Adrenal gland (tissue), 9 donors: ENCODE measurements at regions not wholly inside any gene's neighbourhood (a gene's known extent, or its start where the extent isn't known, plus 50 kb on each side); places are given as distances from the start of the nearest gene placed in this dataset.

ENCODE experiments used
- DNase-seq, 7 donors: peaks; one replicate each; pipeline ENCODE4 v3.0.0-alpha.2; 2019 to 2020
- H3K27ac ChIP-seq, 5 donors: fragments of 200-600 bp; sonication (generic) in 4 of 5; 1 replicate in 3 of 5; 2 replicates in 2 of 5; pipeline versions ENCODE4 v1.5.1 to v1.8.0; 2016 to 2020; ENCODE audit warnings: mild to moderate bottlenecking in 1 of 5
- H3K27me3 ChIP-seq: fragments of 200-600 bp; 2 replicates; pipeline ENCODE4 v1.8.0; 2021
- H3K36me3 ChIP-seq, 2 donors: fragments of 200-600 bp; replicated peaks in 1 of 2; 1 replicate in 1 of 2; 2 replicates in 1 of 2; pipeline versions ENCODE4 v1.5.1 to v1.8.0; 2018 to 2022
- H3K4me1 ChIP-seq, 2 donors: fragments of 200-600 bp; replicated peaks in 1 of 2; 1 replicate in 1 of 2; 2 replicates in 1 of 2; pipeline versions ENCODE4 v1.5.1 to v1.8.0; 2018 to 2021
- H3K4me3 ChIP-seq, 4 donors: fragments of 200-600 bp; sonication (generic) in 3 of 4; one replicate each; pipeline ENCODE4 v1.5.1; 2016 to 2018
- H3K9me3 ChIP-seq, 3 donors: fragments of 200-600 bp; sonication (generic) in 1 of 3; replicated peaks in 1 of 3; 1 replicate in 2 of 3; 2 replicates in 1 of 3; pipeline versions ENCODE4 v1.5.1 to v1.8.0; 2016 to 2021
- CTCF ChIP-seq, 6 experiments: fragments of 450-650 bp in 4 of 6; fragments of 200-600 bp in 2 of 6; sonication (generic) in 1 of 6; IDR thresholded peaks; 1 replicate in 5 of 6; 2 replicates in 1 of 6; pipeline versions ENCODE4 v1.5.1 to v1.8.0; 2016 to 2021; ENCODE audit warnings: antibody characterized with exemption in 6 of 6, mild to moderate bottlenecking in 2 of 6, moderate library complexity in 1 of 6
- POLR2A ChIP-seq, 2 donors: fragments of 450-650 bp; IDR thresholded peaks; one replicate each; pipeline ENCODE4 v1.6.1; 2017; ENCODE audit warnings: antibody characterized with exemption in 2 of 2, mild to moderate bottlenecking in 2 of 2, moderate library complexity in 1 of 2
- WGBS, 4 donors: extraction: QIAGEN DNeasy Blood & Tissue Kit in 2 of 4; methylation state at CpG; one replicate each; pipeline versions ENCODE4 v1.1.5 to v1.1.7; 2013 to 2017; 5-methylcytosine and 5-hydroxymethylcytosine counted together
- intact Hi-C, 2 donors: fragments of 100-400 bp; cut with DNase I; formaldehyde crosslinking; loops; one replicate each; pipeline versions ENCODE4 v1.14.1 to v1.15.0; 2022 to 2023
- donor health status: healthy with polysubstance abuse.
- donor health status: Bipolar disorder and iron deficiency.
- donor health status: DM: yes; HTN: yes; CAD: no.
- donor health status: DM: no; HTN: no; CAD: no.
- donor health status: DM: no; HTN: no; CAD: no.

DNA sequence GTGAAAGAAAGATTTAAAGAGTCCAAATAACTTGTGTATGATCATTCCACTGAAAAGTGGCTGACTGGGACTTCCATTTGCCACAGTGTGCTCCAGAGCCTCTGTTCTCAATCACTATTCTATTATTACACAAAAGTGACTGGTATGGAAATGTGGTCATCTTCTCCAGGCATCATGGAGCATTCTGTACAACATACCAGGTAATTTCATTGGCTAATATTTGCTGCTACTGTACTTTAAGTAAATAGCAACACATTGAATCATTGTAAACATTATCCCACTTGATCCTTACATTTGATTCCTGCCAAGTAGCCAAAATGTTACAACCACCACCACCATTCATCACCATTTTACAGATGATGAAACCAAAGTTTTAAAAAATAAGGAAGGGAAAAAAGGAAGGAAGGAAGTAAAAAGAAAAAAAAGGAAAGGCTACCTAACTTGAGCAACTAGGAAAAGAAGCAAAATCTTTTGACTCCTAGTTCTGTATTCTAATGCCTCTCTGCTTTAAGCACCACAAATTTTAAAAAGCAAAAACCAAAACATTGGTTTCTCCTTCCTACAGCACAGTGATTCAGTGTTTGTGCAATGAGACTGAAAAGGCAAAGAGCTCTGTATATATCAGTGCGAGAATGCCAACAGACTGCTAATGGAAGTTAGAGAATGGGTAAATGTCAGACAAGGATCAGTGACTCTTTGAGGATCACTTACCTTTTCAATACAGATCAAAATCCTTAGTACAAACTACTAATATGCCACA lies 361.4 kb upstream of the PTBP2 start:
- TF ChIP-seq POLR2A (IDR thresholded peaks at IDR 0.05) = no peak
- TF ChIP-seq CTCF (IDR thresholded peaks at IDR 0.05) = no peak
- 91 to 100% (median 100%) methylated on average over 1 of the region's 1 CpG for WGBS, 4 donors

GRCh38 chr1:96361271-96361856 lies 360.2 kb upstream of the PTBP2 start:
- no peak overlapping the region for H3K4me3 ChIP-seq
- no peak for DNase-seq
- H3K4me1 ChIP-seq = peaks cover 17 to 28% of the 10 kb centered on the region in 2 donors
- TF ChIP-seq POLR2A (IDR thresholded peaks at IDR 0.05) (no peak), CTCF (IDR thresholded peaks at IDR 0.05) (no peak)
- H3K9me3 ChIP-seq = no peaks in the 10 kb centered on the region
- 72 to 90% (median 87%) methylated on average over 5 of the region's 5 CpGs for WGBS, 4 donors
- no peak overlapping the region for H3K27ac ChIP-seq
- intact Hi-C loops = no loop called here
- H3K36me3 ChIP-seq = no peaks in the 10 kb centered on the region
- no peaks in the 10 kb centered on the region for H3K27me3 ChIP-seq

More for the DNA sequence above, 361.4 kb upstream of the PTBP2 start:
- Histone ChIP-seq H3K4me3 (no peak overlapping the region), H3K36me3 (no peaks in the 10 kb centered on the region), H3K4me1 (peaks cover 17 to 28% of the 10 kb centered on the region in 2 donors), H3K27ac (no peak overlapping the region), H3K27me3 (no peaks in the 10 kb centered on the region), H3K9me3 (no peaks in the 10 kb centered on the region)
- DNase-seq = no peak
- intact Hi-C loops = no loop called here

DNA sequence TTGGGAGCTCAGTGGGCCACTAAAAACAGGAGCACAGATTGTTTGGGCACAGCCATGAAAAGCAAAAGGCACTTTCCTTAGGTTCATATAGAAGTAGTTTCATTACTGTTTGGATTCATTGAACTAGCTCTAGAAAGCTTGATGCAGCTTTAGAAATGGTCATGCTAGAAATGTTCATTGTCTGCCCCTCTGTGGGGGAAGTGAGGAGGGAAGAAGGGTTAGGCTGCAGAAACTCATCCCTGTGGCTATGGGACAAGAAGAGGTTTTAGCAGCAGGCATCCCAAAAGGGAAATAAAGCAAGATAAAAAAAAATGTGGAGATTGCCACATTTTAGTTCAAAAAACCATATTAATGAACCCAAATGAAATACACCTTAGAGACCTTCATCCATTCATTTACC lies 359.6 kb upstream of the PTBP2 start:
- Histone ChIP-seq H3K4me1 (peaks cover 17 to 28% of the 10 kb centered on the region in 2 donors), H3K4me3 (no peak overlapping the region), H3K27ac (peak overlapping the region in 2 of 5 donors; percentile 27 to 85), H3K36me3 (no peaks in the 10 kb centered on the region), H3K9me3 (no peaks in the 10 kb centered on the region), H3K27me3 (no peaks in the 10 kb centered on the region)
- TF ChIP-seq POLR2A (IDR thresholded peaks at IDR 0.05) (no peak), CTCF (IDR thresholded peaks at IDR 0.05) (no peak)
- no peak for DNase-seq
- intact Hi-C loops = no loop called here

- intact Hi-C loops = no loop called here
- no peak overlapping the region for H3K4me3 ChIP-seq
- DNase-seq = peak in 4 of 7 donors; percentile 18 to 46 (median 28)
- H3K9me3 ChIP-seq = no peaks in the 10 kb centered on the region
- no peaks in the 10 kb centered on the region for H3K27me3 ChIP-seq
- peaks cover 17 to 28% of the 10 kb centered on the region in 2 donors for H3K4me1 ChIP-seq
- H3K36me3 ChIP-seq = no peaks in the 10 kb centered on the region
- peak overlapping the region in 3 of 5 donors; percentile 40 to 85 (median 61) for H3K27ac ChIP-seq
- TF ChIP-seq POLR2A (IDR thresholded peaks at IDR 0.05) (no peak), CTCF (IDR thresholded peaks at IDR 0.05) (no peak)
Measured at GRCh38 chr1:96362623-96363022, 359.0 kb upstream of the PTBP2 start.
